Right renal cortex interstitium (tissue), 3 donors: ENCODE measurements at regions not wholly inside any gene's neighbourhood (a gene's known extent, or its start where the extent isn't known, plus 50 kb on each side); places are given as distances from the start of the nearest gene placed in this dataset.
"Not testable (repeated sequence)": the region's sequence is repeated elsewhere in the genome, so short reads cannot be mapped to it uniquely, and the experiment has no call there.

Experiments
- DNase-seq, 3 donors: peaks; one replicate each; pipeline ENCODE4 v3.0.0-alpha.2; 2013; ENCODE audit warnings: low read depth in 3 of 3, low spot score in 2 of 3

GRCh38 chr7:106354822-106355221, 70.0 kb upstream of the NAMPT start:
- no peak for DNase-seq

GRCh38 chr7:106353944-106354343, 69.2 kb upstream of the NAMPT start:
- no peak for DNase-seq

GRCh38 chr7:106348231-106348630, 63.4 kb upstream of the NAMPT start:
- no peak for DNase-seq

- DNase-seq, result no peak
Measured at GRCh38 chr7:106347229-106347833, 62.5 kb upstream of the NAMPT start.

- DNase-seq, result no peak
Measured at GRCh38 chr7:106346678-106347217, 62.0 kb upstream of the NAMPT start.

GRCh38 chr7:106346167-106346677, 61.4 kb upstream of the NAMPT start:
- DNase-seq, result no peak

GRCh38 chr7:106345421-106346166, 60.8 kb upstream of the NAMPT start:
- no peak for DNase-seq

GRCh38 chr7:106344861-106345260, 60.1 kb upstream of the NAMPT start:
- no peak for DNase-seq

GRCh38 chr7:106344211-106344610, 59.4 kb upstream of the NAMPT start:
- DNase-seq, result no peak

- DNase-seq, result not testable (repeated sequence)
Measured at GRCh38 chr7:106342049-106342448, 57.3 kb upstream of the NAMPT start.

- DNase-seq, result not testable (repeated sequence)
Measured at GRCh38 chr7:106340247-106340596, 55.4 kb upstream of the NAMPT start.

- no peak for DNase-seq
Measured at GRCh38 chr7:106339513-106340246, 54.9 kb upstream of the NAMPT start.

- no peak for DNase-seq
Measured at GRCh38 chr7:106337754-106338153, 53.0 kb upstream of the NAMPT start.

GRCh38 chr7:106335814-106336213, 51.0 kb upstream of the NAMPT start:
- no peak for DNase-seq
